Posterior cingulate gyrus (tissue), 11 donors: ENCODE measurements at regions not wholly inside any gene's neighbourhood (a gene's known extent, or its start where the extent isn't known, plus 50 kb on each side); places are given as distances from the start of the nearest gene placed in this dataset.
"Not testable (repeated sequence)": the region's sequence is repeated elsewhere in the genome, so short reads cannot be mapped to it uniquely, and the experiment has no call there.

Experiments
- DNase-seq, 10 donors: peaks; one replicate each; pipeline versions ENCODE4 v3.0.0 to v3.0.0-alpha.2; 2020 to 2021; ENCODE audit warnings: mixed read lengths in 3 of 10
- intact Hi-C: fragments of 100-400 bp; cut with DNase I; formaldehyde crosslinking; loops from one replicate; pipeline ENCODE4 v1.15.1; 2023

GRCh38 chr5:163106098-163106497 lies 331.3 kb upstream of the CCNG1 start:
- intact Hi-C loops = no loop called here
- no peak for DNase-seq

- intact Hi-C loops = no loop called here
- no peak for DNase-seq
These were observed 329.0 kb upstream of the CCNG1 start for GRCh38 chr5:163108351-163108750.

- DNase-seq = no peak
These were observed 322.4 kb upstream of the CCNG1 start for GRCh38 chr5:163115011-163115410.

GRCh38 chr5:163116618-163117017 lies 320.8 kb upstream of the CCNG1 start:
- DNase-seq, intact Hi-C loops: not testable (repeated sequence)

More at GRCh38 chr5:163115011-163115410, 322.4 kb upstream of the CCNG1 start:
- intact Hi-C loops = no loop called here

GRCh38 chr5:163134061-163134460 lies 303.3 kb upstream of the CCNG1 start:
- intact Hi-C loops = no loop called here
- no peak for DNase-seq

- DNase-seq = no peak
- intact Hi-C loops = no loop called here
These were observed 301.5 kb upstream of the CCNG1 start for GRCh38 chr5:163135849-163136248.

- intact Hi-C loops = no loop called here
- DNase-seq = no peak
These were observed 275.9 kb upstream of the CCNG1 start for GRCh38 chr5:163161512-163161911.

GRCh38 chr5:163162645-163163044 lies 274.8 kb upstream of the CCNG1 start:
- no peak for DNase-seq
- intact Hi-C loops = no loop called here

GRCh38 chr5:163163858-163164257 lies 273.5 kb upstream of the CCNG1 start:
- intact Hi-C loops = no loop called here
- no peak for DNase-seq

GRCh38 chr5:163165277-163165676 lies 272.1 kb upstream of the CCNG1 start:
- DNase-seq = peak in 2 of 10 donors; percentile 64 to 73
- intact Hi-C loops = no loop called here

GRCh38 chr5:163170161-163170560 lies 267.2 kb upstream of the CCNG1 start:
- intact Hi-C loops, DNase-seq: not testable (repeated sequence)

GRCh38 chr5:163172540-163173338 lies 264.7 kb upstream of the CCNG1 start:
- no peak for DNase-seq
- intact Hi-C loops = no loop called here

- no peak for DNase-seq
- intact Hi-C loops = no loop called here
These were observed 259.4 kb upstream of the CCNG1 start for GRCh38 chr5:163177971-163178370.

- DNase-seq = no peak
These were observed 252.1 kb upstream of the CCNG1 start for GRCh38 chr5:163185315-163185714.

GRCh38 chr5:163189023-163189553 lies 248.3 kb upstream of the CCNG1 start:
- intact Hi-C loops = no loop called here
- DNase-seq = no peak

More at GRCh38 chr5:163185315-163185714, 252.1 kb upstream of the CCNG1 start:
- intact Hi-C loops = no loop called here

GRCh38 chr5:163190283-163190682 lies 247.1 kb upstream of the CCNG1 start:
- intact Hi-C loops = no loop called here

GRCh38 chr5:163190784-163191183 lies 246.6 kb upstream of the CCNG1 start:
- DNase-seq = no peak
- intact Hi-C loops = no loop called here

More at GRCh38 chr5:163190283-163190682, 247.1 kb upstream of the CCNG1 start:
- no peak for DNase-seq

- intact Hi-C loops = no loop called here
- DNase-seq = no peak
These were observed 243.5 kb upstream of the CCNG1 start for GRCh38 chr5:163193886-163194285.

GRCh38 chr5:163205645-163206044 lies 231.8 kb upstream of the CCNG1 start:
- intact Hi-C loops = no loop called here
- DNase-seq = no peak

GRCh38 chr5:163221581-163221980 lies 215.8 kb upstream of the CCNG1 start:
- intact Hi-C loops = no loop called here
- DNase-seq = no peak

- intact Hi-C loops = no loop called here
- DNase-seq = no peak
These were observed 214.4 kb upstream of the CCNG1 start for GRCh38 chr5:163222982-163223381.

- intact Hi-C loops = no loop called here
- no peak for DNase-seq
These were observed 192.9 kb upstream of the CCNG1 start for GRCh38 chr5:163244445-163244987.
